Fibroblast of upper back skin (primary cell): ENCODE measurements at regions not wholly inside any gene's neighbourhood (a gene's known extent, or its start where the extent isn't known, plus 50 kb on each side); places are given as distances from the start of the nearest gene placed in this dataset.
A peak's percentile ranks its signal among the peaks of the same experiment; 100 is the strongest.
"Not testable (repeated sequence)": the region's sequence is repeated elsewhere in the genome, so short reads cannot be mapped to it uniquely, and the experiment has no call there.

Experiments used
- DNase-seq: peaks from one replicate; pipeline ENCODE4 v3.0.0-alpha.2; 2013

DNA sequence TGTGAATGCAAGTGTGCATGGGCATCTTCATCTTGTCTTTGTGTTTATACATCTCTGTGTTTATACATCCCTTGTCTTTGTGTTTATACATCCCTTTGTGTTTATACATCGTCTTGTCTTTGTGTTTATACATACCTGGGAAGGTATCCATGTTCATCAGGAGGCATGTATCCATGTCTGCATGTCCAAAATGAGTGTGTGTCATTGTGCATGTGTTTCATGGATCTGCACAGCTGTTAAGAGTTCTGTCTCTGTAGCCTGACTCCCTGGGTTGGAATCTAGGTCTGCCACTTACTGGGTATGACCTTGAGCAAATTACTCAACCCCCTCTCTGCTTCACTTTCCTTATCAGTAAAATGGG, 50.1 kb upstream of the SIRPA start:
- DNase-seq = no peak

DNA sequence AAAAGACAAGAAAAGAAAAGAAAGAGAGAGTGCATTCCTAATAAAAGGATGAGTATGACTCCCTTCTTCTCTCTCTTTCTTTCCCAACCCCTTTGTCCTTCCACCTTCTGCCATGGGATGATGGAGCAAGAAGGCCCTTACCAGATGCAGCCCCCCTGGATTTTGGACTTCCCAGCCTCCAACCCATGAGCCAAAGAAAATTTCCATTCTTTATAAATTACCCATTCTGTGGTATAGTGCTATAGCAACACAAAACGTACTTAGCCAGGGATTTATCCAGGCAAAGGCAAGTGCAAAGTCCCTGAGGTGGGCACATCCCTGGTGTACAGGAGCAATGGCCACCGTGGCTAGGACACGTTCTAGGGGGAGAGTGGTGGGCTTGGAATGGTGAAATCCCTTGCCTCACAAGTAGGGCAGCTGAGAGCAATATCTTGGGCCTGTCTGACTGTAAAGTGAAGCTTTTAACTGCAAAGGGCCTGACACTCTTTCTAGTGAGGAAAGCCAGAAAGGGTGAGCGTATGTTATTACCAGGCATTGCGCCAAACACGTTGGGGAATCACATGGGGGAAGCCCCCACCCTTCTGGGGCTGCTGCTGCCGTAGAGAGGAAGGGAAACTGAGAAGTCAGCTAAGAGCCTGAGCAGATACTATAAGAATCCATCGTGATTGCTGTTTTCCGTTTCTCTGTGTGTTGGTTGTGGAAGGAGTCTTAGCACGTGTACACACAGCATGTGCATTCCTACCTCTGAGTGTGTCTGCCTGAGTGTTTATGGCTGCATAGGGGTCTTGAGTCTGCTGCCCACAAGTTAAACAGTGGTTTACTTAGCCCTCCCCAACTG, 50.7 kb upstream of the SIRPA start:
- DNase-seq = peak; percentile 80

DNA sequence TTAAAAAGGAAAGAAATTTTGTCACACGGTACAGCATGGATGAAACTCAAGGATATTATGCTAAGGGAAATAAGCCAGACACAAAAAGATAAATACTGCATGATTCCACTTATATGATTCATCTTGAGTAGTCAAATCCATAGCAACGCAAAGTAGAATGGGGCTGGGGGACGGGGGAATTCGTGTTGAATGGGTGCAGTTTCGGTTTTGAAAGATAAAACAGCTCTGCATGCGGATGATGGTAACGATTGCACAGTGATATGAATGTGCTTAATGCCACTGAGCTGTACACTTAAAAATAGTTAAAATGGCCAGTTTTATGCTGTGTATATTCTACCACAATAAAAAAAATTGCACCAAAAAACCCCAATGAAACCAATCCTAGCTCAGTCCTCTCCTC, 52.9 kb upstream of the SIRPA start:
- DNase-seq = no peak

DNA sequence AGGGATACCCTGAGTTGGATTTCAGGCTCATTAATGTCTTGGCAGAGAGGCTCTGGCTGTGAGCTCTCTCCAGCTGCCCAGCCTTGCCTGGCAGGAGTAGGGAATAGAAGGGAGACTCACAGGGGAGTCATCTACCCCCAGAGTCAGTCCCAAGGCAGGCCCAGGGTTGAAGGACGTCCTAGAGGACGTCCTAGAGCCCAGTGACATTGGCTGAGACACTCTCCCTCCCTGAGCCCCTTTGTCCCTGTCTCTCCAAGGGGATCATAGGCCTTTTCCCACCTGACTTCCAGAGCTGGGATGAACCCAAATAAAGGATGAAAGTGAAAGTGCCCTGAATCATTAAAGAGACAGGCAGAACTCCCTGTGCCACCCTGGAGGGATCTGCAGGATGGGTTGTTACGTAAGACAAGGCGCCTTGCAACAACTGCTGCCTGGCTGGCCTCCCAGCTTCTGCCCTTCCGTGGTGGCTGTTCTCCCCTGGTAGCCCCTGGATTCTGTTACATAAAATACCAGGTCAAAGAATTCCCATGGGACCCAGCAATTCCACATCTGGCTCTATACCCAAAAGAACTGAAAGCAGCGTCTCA, 53.6 kb upstream of the SIRPA start:
- DNase-seq = no peak

DNA sequence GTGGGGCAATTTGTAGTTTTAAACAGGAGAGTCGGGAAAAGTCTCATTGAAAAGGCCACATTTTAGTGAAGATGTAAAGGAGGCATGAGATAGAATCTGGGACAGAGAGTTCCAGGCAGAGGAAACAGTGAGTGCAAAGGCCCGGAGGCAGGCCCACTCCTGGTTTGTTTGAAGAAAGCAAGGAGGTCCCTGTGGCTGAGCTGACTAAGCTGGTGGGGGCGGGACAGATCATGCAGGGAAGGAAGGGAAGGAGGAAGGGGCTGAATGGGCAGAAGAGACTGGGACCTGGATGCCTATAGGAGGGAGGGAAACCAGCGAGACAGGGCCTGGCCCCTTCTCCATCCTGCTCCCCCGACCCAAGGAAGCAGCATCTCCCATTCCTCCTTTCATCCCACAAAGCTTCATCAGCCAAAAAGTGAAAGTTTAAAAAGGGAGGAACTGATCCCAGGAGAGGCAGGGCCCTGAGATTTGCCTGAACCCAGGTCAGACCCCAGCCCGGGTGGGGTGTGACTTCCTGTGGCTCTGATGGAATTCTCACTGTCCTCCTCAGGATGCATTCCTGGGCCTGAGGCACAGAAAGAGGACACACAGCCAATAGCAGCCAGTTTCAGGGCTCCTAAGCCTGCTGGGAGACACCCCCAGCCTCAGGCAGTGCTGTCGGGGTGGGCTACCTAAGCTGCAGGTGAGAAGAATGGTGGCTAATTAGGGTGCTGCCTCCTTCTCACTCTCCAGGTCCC, 54.2 kb upstream of the SIRPA start:
- no peak for DNase-seq

DNA sequence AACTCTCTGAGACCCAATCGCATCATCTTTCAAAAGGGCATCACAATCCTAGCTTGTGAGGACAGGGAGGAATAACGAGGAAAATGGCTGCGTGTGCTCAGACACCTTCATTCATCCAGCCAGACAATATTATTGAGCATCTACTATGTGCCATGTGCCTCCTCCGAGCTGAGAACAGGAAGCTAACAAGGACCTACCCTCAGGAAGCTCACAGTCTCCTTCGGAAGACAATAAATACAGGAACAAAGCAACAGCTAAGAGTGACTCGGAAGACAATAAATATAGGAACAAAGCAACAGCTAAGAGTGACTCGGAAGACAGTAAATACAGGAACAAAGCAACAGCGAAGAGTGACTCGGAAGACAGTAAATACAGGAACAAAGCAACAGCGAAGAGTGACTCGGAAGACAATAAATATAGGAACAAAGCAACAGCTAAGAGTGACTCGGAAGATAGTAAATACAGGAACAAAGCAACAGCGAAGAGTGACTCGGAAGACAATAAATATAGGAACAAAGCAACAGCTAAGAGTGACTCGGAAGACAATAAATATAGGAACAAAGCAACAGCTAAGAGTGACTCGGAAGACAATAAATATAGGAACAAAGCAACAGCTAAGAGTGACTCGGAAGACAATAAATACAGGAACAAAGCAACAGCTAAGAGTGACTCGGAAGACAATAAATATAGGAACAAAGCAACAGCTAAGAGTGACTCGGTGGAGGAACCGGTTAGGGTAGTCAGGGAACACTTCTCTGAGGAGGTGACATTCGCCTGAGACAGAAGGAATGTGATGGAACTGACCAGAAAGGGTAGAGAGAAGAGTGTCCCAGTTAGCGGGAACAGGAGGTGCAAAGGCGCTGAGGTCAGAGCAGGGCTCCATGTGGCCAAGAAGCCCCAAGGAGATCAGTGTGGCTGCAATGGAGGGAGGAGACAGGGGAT, 55.6 kb upstream of the SIRPA start:
- DNase-seq = not testable (repeated sequence)

DNA sequence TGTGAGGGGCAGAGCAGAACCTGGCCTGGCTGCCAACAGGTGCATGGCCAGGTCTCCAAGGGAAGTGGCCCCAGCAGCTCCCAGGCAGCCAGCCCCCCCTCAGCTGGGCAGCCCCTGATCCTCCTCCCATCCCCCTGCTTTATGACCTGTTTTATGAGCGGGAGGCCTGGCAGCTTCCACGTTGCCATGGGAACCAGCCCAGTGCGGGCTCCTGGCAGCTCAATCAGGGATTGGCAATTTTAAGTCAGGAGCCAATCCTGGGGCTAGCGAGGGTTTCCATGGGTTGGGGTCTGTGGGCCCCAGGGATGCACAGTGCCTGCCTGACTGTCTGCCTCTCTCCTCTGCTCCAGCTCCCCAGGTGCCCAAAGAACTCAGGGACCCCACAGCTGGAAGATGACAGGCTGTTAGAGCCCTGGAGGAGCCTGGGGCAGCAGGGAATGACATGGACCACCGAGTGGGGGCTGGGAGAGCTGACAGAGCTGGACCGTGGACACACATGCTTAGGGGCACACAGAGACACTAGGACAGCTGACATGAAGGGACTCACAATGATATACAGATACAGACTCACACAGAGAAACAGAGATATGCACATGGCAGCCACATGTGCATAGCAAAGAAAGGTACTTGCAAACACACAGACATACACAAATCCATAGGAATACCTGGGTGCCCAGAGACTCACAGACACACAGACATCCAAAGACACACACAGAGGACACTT, 56.5 kb upstream of the SIRPA start:
- DNase-seq = no peak

DNA sequence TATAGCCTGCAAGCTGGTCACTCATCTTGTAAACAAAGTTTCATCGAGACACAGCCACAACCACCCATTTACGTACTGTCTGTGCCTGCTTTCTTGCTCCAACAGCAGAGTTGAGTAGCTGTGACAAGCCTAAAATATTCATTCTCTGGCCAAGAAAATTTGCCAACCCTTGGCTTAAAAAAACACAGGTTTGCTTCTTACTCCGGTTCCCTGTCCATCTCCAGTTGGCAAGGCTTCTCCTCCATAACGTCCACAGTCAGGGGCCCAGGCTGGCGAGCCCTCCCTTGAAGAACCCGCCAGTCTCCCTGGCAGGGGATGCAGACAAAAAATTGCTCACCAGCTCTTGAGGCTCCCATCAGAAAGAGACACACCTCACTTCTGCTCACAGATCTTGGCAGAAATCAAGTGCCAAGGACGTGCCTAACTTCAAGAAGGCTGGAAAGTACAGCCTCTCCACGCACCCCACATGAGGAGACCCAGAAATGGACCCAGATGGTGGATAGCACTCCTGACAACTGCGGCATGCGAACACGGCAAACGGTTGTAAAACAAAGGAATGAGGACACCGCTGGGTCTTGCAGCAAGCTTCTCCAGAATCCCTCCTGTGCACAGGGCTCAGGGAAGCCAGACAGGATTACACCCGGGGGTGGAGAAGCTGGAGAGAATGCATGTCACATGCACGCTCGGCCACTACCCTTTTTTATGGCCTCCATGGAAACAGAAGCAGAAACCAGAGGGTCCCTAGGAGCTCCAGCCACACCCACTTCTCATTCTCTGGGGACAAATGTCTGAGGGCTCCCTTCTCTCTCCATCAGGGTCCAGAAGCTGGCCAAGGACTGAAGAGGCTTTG, 59.8 kb upstream of the SIRPA start:
- DNase-seq = no peak

DNA sequence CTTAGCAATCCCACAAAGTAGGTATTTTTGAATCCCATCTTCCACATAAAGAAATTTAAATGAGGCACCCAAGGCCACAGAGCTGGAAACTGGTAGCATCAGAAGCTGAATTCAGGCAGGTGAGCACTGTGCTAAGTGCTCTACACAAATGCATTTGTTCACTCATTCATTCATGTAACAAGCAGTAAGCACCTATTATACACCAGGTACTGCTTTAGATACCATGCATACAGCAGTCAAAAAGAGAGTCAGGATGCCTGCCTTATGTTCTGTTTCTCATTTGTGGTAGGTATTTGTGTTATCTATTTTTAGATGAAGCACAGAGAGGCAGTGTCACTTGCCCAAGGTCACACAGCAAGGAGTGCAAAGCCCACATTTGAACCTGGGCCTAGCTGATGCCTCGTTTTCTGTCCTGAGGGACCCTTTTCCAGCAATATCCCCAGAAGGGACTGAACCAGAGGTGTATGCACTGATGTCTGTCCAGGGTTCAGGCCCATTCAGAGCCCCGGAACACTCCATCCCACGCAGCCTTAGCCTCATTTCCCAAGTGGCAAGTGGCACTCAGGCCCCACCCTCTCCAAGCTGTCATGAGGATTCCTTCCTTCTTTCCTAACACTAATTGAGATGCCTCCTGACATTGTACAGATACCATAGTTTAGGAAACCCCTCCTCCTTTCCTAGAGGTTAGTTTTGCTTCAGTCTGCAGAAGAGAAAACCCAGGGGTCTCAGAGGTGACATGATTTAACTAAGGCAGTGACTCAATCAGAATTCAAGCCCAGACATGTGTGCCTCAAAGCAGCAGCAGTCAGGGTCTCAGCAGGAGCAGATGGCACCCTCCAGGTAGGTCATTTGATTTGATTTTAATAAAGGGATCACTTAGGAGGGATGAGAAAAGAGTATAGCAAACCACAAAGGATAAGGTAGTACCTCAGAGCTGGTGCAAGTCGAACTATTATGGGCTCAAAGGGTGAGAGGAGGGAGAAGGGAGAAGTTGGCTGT, 61.2 kb upstream of the SIRPA start:
- no peak for DNase-seq

DNA sequence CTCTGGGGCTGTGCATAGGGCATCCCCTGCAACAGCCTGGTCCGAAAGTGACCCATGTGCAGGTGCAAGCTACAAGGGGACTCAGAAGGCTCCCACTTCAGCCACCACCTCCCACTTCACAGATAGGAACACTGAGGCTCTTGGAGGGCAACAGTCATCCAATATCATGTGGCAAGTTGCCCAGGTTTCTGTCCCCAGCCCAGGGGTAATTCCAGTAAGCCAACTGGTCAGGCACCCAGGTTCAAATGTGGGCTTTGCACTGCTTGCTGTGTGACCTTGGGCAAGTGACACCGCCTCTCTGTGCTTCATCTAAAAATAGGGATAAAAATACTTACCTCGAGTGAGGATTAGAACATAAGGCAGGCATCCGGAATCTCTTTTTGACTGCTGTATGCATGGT, 62.0 kb upstream of the SIRPA start:
- no peak for DNase-seq

DNA sequence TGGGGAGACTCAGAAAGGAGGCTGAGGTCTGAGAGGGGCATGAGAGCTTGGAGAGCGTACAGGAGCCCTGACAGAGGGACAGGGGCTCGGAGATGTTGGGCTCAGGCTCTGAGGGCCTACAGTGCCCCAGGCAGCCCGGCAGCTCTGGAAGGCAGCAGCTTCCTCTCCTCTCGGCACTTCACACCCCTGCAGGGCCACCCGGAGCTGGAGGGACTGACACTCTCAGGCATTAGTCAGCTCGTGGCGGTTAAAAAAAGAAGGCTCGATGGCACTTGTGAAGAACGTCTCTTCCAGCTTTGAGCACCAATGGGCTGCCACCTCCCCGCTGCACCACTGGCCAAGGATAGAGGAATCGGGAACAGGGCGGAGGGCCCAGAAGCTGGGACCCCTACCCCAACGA, 62.6 kb upstream of the SIRPA start:
- no peak for DNase-seq

DNA sequence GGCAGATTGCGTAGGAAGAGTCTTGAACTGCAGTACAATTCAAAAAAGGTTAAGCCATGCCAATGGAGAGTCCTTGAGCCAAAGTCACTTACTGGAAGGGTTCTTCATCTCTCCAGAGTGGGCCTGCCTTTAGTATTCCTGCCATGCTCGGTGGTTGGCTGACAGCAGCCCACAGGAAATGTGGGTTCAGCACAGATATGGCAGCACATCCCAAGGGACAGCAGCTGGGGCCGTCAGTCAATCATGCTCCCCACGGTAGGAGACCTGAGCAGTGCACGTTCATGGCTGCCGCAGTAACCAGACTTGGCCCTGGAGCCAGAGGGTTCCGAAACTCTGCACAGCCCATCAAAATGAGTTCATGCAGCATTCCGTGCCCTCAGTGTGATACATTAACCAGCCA, 63.6 kb upstream of the SIRPA start:
- DNase-seq = no peak

DNA sequence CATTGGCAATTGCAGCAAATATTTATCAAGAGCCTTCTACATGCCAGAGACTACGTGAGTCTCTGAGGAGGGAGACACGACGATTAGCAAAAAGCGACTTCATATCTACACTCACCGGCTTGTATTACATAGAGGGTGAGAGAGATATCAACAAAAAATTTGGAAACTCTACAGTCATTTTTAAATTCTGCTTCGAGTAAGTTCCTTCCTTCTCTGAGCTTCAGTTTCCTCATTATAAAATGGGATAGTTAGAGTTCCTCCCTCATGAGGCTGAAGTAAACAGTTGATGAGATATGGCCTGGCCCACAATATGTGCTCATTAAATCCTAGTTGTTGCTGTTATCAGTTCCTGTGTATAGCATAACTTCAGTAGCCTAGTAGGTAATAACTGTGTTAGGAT, 64.1 kb upstream of the SIRPA start:
- no peak for DNase-seq

DNA sequence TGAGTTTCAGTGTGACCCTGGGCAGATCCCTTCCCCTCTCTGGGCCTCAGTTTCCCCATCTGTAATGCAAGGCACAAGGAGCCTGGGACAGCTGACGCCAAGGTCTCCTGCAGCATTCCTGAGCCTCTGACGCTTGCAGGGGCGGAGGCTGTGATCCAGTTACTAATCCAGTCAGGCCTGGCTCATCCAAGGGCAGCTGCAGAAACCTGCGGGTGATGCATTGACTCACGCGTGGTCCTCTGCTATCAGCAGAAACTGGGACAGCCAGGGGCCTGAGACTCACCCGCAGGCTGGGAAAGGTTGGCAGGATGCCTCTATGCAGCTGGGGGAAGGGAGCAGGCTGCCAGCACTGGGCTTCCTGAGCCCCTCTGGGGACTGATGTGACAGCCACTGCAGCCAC, 65.0 kb upstream of the SIRPA start:
- peak; percentile 96 for DNase-seq

DNA sequence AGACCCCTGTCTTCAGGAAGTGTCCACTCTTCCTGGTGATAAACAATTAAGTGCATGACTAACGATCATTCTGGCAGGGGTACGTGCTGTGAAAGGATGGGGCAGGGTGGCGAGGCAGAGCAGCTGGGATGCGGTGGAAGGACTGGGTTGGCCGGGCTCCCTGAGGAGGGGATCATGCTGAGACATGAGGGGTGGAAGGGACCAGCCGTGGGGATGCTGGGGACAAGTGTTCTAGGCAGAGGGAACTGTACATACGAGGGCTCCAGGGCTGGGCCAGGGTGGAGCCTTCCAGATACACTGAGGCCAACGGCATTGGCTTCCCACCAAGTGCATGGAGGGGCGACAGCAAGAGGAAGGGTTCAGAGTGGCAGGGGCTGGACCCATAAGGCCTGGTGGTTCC, 65.7 kb upstream of the SIRPA start:
- DNase-seq = no peak

DNA sequence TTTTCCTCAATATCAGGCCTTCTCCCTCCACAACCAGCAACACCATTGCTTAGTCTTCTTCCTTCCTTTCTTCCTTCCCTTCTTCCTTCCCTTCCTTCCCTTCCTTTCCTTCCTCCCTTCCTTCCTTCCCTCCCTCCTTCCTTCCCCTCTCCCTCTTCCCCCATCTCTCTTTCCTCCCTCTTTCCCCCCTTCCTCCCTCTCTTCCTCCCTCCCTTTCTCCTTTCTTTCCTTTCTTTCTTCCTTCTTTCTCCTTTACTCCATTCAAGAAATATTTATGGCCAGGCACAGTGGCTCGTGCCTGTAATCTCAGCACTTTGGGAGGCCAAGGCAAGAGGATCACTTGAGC, 66.4 kb upstream of the SIRPA start:
- DNase-seq = no peak

DNA sequence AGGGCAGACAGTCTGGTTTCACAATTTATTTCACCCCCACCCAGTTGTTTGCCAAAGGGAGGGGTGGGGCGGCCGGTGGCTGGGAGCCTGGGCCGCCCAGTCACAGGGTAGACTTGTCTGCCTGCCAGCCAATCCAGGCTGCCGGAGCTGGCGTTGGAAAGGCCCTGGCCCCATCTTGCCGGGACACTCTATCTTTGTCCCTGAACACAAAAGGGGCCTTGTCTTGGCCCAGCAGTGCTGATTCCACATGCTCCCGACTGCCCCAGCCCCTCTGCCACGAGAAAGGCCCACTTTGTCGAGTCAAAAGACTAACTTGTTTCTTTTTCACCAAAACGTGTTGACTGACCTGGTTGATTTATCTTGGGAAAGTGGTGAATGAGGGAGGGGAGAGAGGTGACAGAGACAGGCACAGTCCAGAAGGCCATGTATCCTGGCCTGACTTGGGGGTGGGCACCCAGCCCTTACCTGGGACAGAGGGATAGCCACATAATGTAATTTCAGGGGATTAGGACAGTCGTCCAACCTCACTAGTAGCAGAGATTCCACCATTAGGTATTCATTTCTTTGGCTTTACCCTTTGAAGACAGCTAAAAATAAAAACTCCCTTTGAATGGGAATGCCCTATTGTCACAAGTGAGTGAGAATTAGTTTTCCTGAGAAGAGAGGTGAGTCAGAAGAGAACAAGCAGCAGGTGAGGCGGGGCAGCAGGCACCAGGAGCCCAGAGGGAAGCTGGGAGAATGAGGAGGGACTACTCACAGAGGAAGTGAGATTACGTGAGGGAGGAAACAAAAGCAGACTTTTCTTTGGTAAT, 67.0 kb upstream of the SIRPA start:
- DNase-seq = no peak

DNA sequence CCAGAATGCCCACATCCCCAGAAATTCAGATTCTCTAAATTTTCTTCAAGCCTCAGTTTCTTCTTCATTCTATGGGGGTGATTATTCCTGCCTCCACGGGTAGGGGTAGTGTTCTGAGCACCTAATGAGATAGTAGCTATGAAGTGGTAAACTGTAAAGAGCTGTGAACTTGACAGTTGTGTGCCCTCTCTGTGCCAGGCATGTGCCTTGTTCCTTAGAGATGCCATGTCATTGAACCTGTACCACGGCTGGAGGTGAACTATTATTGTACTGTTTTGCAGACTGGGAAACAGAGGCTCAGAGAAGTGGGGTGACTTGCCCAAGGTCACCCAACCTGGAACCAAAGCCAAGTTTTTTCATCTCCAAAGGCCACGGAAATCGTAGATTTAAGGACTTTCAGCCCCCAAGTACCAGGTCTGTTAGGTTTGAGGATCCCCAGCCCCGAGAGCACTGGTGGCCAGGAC, 67.7 kb upstream of the SIRPA start:
- no peak for DNase-seq

DNA sequence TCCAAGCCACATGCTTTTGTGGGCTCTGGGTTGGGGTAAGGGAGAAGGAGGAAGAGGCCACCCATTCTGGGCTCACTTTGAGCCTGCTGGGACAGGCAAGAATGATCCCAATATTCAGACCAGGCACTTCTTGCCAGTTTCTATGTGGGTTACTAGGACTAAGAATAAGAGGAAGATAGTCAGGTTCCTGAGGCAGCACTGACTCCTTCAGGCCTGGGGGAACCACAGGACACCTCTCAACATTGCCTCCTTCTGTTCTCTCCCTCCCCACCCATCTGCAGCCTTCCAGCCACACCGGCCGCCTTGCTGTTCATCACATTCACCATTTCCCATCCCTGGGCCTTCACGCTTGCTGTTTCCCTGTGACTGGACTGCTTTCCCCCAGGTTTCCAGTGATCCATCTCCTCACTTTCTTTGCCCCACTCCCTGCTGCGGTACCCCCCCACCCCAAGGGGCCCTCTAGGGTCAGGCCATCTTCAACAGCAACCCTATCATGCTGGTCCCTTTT, 69.2 kb upstream of the SIRPA start:
- no peak for DNase-seq
